ENCODE measurements at regions not wholly inside any gene's neighbourhood (a gene's known extent, or its start where the extent isn't known, plus 50 kb on each side); places are given as distances from the start of the nearest gene placed in this dataset.

DNA sequence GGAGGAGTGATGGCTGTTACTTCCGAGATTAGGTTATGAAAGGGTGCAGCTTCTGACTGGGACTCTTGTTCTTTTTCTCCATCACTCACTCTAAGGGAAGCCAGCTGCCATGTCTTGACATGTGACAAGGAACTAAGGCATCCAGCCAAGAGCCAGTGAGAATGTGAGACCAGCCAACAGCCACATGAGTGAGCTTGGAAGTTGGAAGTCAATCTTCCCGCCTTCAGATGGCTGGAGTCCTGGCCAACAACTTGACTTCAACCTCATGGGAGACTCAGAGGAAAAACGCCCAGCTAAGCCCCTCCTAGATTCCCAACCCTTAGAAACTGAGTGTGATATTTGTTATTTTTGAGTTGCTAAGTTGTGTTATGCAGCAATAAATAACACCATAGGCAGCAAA lies 201.1 kb downstream of the SNX18 start:
- no peak overlapping the region for H3K9ac ChIP-seq (ENCODE audit: low read length)
- H3K4me3 ChIP-seq (ENCODE audit: low read depth in 1 of 2, low read length in 2 of 2): no peak overlapping the region
- no peaks in the 10 kb centered on the region for H3K36me3 ChIP-seq (ENCODE audit: insufficient read depth, low read length)
- no peaks in the 10 kb centered on the region for H3K9me3 ChIP-seq (ENCODE audit: low read length)
- peaks cover 24% of the 10 kb centered on the region for H3K4me1 ChIP-seq (ENCODE audit: insufficient read depth, low read length)
- H3K27ac ChIP-seq (ENCODE audit: low read depth, low read length): no peak overlapping the region
- H3K27me3 ChIP-seq (ENCODE audit: control insufficient read depth in 1 of 2, insufficient read depth in 2 of 2, low read length in 2 of 2): no peaks in the 10 kb centered on the region

DNA sequence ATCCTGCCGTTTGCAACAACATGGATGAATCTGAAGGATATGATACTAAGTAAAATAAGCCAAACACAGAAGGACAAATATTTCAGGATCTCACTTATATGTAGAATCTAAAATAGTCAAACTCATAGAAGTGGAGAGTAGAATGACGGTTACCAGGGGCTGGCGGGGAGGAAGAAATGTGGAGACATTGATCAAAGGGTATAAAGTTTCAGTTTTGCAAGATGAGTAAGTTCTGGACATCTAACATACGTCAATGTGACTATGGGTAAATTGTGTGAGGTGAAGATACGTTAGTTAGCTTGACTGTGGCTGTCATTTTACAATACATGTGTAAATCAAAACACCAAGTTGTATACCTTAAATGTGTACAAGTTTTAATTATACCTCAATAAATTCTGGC lies 200.3 kb downstream of the SNX18 start:
- H3K27ac ChIP-seq (ENCODE audit: low read depth, low read length): no peak overlapping the region
- no peak overlapping the region for H3K4me3 ChIP-seq (ENCODE audit: low read depth in 1 of 2, low read length in 2 of 2)
- H3K9me3 ChIP-seq (ENCODE audit: low read length): no peaks in the 10 kb centered on the region
- no peaks in the 10 kb centered on the region for H3K27me3 ChIP-seq (ENCODE audit: control insufficient read depth in 1 of 2, insufficient read depth in 2 of 2, low read length in 2 of 2)
- no peaks in the 10 kb centered on the region for H3K36me3 ChIP-seq (ENCODE audit: insufficient read depth, low read length)
- H3K9ac ChIP-seq (ENCODE audit: low read length): no peak overlapping the region
- peaks cover 24% of the 10 kb centered on the region for H3K4me1 ChIP-seq (ENCODE audit: insufficient read depth, low read length)

DNA sequence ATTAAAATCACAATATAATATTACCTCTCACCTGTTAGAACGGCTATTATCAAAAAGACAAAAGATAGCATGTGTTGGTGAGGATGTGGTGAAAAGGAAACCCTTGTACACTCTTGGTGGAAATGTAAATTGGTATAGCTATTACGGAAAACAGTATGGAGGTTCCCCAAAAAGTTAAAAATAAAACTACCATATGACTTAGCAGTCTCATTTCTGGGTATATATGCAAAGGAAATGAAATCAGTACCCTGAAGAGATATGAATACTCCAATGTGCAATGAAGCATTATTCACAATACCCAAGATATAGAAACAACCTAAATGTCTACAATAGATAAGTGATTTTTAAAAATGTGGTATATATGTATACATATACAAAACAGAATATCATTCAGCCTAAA lies 199.9 kb downstream of the SNX18 start:
- Histone ChIP-seq H3K9ac (ENCODE audit: low read length) (no peak overlapping the region), H3K9me3 (ENCODE audit: low read length) (no peaks in the 10 kb centered on the region), H3K4me3 (ENCODE audit: low read depth in 1 of 2, low read length in 2 of 2) (no peak overlapping the region), H3K4me1 (ENCODE audit: insufficient read depth, low read length) (peaks cover 24% of the 10 kb centered on the region), H3K36me3 (ENCODE audit: insufficient read depth, low read length) (no peaks in the 10 kb centered on the region), H3K27ac (ENCODE audit: low read depth, low read length) (no peak overlapping the region), H3K27me3 (ENCODE audit: control insufficient read depth in 1 of 2, insufficient read depth in 2 of 2, low read length in 2 of 2) (no peaks in the 10 kb centered on the region)

DNA sequence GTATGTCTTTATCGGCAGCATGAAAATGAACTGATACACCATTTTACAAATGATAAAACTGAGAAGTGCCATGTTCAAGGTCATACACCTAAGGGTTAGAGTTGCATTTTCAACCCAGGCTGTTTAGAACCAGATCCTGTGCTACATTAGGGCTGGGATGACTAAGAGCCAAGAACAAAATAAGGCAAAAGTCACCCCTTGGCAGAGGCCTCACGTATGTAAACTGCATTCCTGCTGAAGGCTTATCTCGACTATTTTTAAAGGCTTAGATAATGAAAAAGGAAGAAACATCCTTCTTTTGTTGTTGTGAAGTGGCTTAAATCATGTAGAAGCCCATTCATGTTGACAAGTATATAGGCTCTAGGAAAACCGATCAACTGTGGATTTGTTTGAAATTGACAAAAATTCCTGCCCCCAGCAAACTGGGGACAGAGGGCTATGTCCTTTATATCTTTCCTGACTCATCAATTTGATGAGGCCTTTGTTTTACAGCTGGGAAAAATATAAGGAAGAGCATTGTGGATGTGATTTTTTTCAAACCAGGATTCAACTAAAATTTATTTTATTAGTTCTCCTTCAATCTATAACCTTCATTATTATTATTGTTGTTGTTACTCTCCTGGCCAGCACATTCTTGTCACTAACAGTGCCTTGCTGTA lies 196.5 kb downstream of the SNX18 start:
- no peak overlapping the region for H3K27ac ChIP-seq (ENCODE audit: low read depth, low read length)
- H3K9me3 ChIP-seq (ENCODE audit: low read length): no peaks in the 10 kb centered on the region
- no peak overlapping the region for H3K9ac ChIP-seq (ENCODE audit: low read length)
- no peak overlapping the region for H3K4me3 ChIP-seq (ENCODE audit: low read depth in 1 of 2, low read length in 2 of 2)
- no peaks in the 10 kb centered on the region for H3K36me3 ChIP-seq (ENCODE audit: insufficient read depth, low read length)
- H3K4me1 ChIP-seq (ENCODE audit: insufficient read depth, low read length): no peaks in the 10 kb centered on the region
- H3K27me3 ChIP-seq (ENCODE audit: control insufficient read depth in 1 of 2, insufficient read depth in 2 of 2, low read length in 2 of 2): no peaks in the 10 kb centered on the region

DNA sequence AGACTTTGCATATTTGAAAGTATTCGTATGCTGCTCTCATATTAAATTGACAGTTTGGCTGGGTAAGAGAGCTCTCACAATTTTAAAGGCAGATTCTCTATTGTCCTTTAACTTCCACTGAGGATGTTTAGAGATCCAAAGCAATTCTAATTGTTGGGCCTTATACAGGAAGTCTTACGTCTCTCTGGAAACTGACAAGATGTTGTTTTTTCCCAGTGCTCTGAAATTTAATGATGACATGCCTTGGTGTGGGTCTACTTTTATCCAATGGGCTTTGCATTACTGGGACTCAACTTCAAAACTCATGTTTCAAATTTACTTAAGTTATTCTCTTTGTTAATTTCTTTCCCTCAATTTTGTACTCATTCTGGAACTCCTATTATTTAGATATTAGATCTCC lies 191.5 kb downstream of the SNX18 start:
- no peak overlapping the region for H3K9ac ChIP-seq (ENCODE audit: low read length)
- H3K4me3 ChIP-seq (ENCODE audit: low read depth in 1 of 2, low read length in 2 of 2): no peak overlapping the region
- H3K4me1 ChIP-seq (ENCODE audit: insufficient read depth, low read length): no peaks in the 10 kb centered on the region
- no peaks in the 10 kb centered on the region for H3K36me3 ChIP-seq (ENCODE audit: insufficient read depth, low read length)
- no peaks in the 10 kb centered on the region for H3K9me3 ChIP-seq (ENCODE audit: low read length)
- no peaks in the 10 kb centered on the region for H3K27me3 ChIP-seq (ENCODE audit: control insufficient read depth in 1 of 2, insufficient read depth in 2 of 2, low read length in 2 of 2)
- H3K27ac ChIP-seq (ENCODE audit: low read depth, low read length): no peak overlapping the region

DNA sequence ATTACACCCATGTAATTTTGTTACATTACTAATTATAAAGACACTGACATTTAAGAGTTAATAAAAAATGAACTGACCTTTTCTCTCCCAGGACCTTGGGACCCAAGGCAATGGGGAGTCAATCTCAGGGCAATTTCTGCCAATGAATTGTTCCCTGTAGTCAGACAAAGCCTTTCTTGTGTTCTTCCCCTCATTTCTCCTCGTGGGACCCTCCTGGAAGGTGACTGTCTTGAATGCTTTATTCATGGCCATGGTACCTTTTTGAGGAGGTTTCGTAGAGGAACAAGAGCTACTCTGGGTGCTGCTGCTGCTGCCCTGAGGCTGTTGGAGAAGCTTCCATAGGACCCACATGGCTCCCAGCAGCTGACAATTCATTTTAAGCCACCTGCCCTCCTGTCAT lies 190.3 kb downstream of the SNX18 start:
- Histone ChIP-seq H3K4me3 (ENCODE audit: low read depth in 1 of 2, low read length in 2 of 2) (no peak overlapping the region), H3K27me3 (ENCODE audit: control insufficient read depth in 1 of 2, insufficient read depth in 2 of 2, low read length in 2 of 2) (no peaks in the 10 kb centered on the region), H3K9me3 (ENCODE audit: low read length) (no peaks in the 10 kb centered on the region), H3K9ac (ENCODE audit: low read length) (no peak overlapping the region), H3K4me1 (ENCODE audit: insufficient read depth, low read length) (peaks cover 9% of the 10 kb centered on the region), H3K36me3 (ENCODE audit: insufficient read depth, low read length) (no peaks in the 10 kb centered on the region), H3K27ac (ENCODE audit: low read depth, low read length) (no peak overlapping the region)

DNA sequence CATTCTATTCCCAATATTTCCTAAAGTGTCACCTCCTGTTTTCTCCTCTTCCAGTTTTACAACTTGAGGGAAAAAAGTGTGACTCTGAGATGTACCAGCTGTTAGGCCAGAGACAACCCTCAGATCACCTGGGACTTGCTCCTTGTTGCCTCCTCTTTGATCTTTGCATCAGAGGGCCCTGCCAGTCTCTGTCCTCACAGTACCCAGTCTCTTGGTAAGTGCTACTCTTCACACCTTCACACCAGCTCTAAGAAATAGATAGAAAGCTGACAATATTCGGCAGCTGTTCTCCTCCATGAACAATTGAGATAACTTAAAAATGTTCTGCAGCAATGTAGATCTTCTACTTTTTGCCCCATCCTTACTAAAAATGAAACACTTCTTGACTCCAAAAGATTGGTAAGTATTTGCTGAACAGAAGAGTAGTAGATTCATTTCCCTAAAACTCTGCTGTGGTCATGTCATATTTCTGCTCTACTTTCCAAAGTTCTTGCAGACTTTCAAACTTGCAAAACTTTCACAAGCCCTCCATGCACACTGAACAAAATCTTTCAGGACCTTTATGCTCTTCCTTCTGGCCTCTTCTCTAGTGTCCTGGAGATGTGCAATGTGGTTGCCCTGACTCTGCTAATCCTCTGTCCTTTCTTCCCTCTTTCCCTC lies 188.6 kb downstream of the SNX18 start:
- Histone ChIP-seq H3K9me3 (ENCODE audit: low read length) (no peaks in the 10 kb centered on the region), H3K4me1 (ENCODE audit: insufficient read depth, low read length) (peaks cover 17% of the 10 kb centered on the region), H3K36me3 (ENCODE audit: insufficient read depth, low read length) (no peaks in the 10 kb centered on the region), H3K27me3 (ENCODE audit: control insufficient read depth in 1 of 2, insufficient read depth in 2 of 2, low read length in 2 of 2) (no peaks in the 10 kb centered on the region), H3K4me3 (ENCODE audit: low read depth in 1 of 2, low read length in 2 of 2) (no peak overlapping the region), H3K27ac (ENCODE audit: low read depth, low read length) (no peak overlapping the region), H3K9ac (ENCODE audit: low read length) (no peak overlapping the region)

DNA sequence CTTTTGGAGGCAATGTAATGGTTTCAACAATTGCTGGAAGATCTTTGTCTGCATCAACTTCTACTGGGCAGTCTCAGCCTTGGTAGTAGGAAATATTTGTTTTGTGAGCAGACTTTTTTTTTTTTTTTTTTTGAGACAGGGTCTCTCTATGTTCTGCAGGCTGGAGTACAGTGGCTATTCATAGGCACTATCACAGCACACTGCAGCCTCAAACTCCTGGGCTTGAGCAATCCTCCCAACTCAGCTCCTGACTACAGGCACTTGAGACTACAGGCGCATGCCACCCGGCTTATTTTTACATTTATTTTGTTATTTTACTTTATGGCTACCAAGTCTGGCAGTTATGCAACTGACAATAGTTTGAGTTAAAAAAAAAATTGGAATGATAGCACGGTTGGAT lies 187.3 kb downstream of the SNX18 start:
- Histone ChIP-seq H3K36me3 (ENCODE audit: insufficient read depth, low read length) (no peaks in the 10 kb centered on the region), H3K4me3 (ENCODE audit: low read depth in 1 of 2, low read length in 2 of 2) (no peak overlapping the region), H3K4me1 (ENCODE audit: insufficient read depth, low read length) (peaks cover 17% of the 10 kb centered on the region), H3K9me3 (ENCODE audit: low read length) (no peaks in the 10 kb centered on the region), H3K27me3 (ENCODE audit: control insufficient read depth in 1 of 2, insufficient read depth in 2 of 2, low read length in 2 of 2) (no peaks in the 10 kb centered on the region), H3K27ac (ENCODE audit: low read depth, low read length) (no peak overlapping the region), H3K9ac (ENCODE audit: low read length) (no peak overlapping the region)

DNA sequence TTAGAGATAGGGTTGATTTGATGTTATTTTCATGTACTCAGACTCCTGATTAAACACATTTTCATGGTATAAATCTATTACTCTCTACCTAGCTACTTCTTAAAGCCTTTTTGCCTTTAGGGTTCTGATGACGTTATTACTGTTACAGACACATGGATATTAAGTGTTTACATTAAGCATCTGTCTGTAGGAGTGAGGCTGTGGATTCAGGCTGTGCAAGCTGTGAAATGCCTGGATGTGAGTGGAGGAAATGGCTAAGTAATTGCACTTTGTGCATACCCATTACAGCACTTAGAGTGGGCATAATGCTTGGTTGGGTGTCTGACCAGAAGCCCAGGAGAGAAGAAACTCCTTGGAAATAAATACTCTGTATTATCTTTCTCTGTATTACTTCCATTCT lies 186.8 kb downstream of the SNX18 start:
- H3K4me1 ChIP-seq (ENCODE audit: insufficient read depth, low read length): peaks cover 17% of the 10 kb centered on the region
- H3K9ac ChIP-seq (ENCODE audit: low read length): no peak overlapping the region
- no peaks in the 10 kb centered on the region for H3K27me3 ChIP-seq (ENCODE audit: control insufficient read depth in 1 of 2, insufficient read depth in 2 of 2, low read length in 2 of 2)
- no peaks in the 10 kb centered on the region for H3K9me3 ChIP-seq (ENCODE audit: low read length)
- H3K4me3 ChIP-seq (ENCODE audit: low read depth in 1 of 2, low read length in 2 of 2): no peak overlapping the region
- no peaks in the 10 kb centered on the region for H3K36me3 ChIP-seq (ENCODE audit: insufficient read depth, low read length)
- H3K27ac ChIP-seq (ENCODE audit: low read depth, low read length): no peak overlapping the region

DNA sequence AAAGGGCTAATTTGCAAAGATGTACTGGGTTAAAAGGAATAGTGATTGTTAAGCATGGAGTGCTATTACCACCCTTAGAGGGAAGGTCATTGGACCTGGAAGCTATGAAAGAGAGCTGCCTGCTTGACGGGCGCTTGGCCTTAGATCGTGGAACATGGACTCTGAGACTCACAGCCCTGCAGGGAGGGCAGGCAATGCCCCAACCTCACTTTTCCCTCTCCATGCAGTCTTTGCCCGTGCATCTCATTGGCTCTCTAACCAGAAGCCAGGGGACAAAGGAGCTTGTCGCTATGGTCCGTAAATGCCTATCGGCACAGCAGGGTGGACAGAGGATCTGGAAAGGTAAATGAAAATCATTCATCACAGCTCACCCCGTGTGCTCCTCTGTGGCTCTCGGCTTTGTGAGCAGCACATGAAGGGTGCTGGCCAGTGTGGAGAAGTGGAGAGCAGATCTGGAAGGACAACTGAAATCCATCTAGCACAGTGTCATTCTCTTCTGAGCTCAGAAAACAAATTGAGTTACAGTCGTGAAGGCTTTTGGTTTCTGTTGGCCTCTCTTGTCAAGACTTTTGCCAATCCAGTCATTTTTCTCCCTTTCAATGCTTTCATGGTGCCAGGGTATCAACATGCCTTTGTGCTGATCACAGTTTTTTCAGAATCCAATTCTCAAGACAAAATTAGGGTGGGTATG lies 186.2 kb downstream of the SNX18 start:
- Histone ChIP-seq H3K4me3 (ENCODE audit: low read depth in 1 of 2, low read length in 2 of 2) (no peak overlapping the region), H3K27ac (ENCODE audit: low read depth, low read length) (peak overlapping the region; percentile 12), H3K4me1 (ENCODE audit: insufficient read depth, low read length) (peaks cover 17% of the 10 kb centered on the region), H3K36me3 (ENCODE audit: insufficient read depth, low read length) (no peaks in the 10 kb centered on the region), H3K9me3 (ENCODE audit: low read length) (no peaks in the 10 kb centered on the region), H3K9ac (ENCODE audit: low read length) (no peak overlapping the region), H3K27me3 (ENCODE audit: control insufficient read depth in 1 of 2, insufficient read depth in 2 of 2, low read length in 2 of 2) (no peaks in the 10 kb centered on the region)

DNA sequence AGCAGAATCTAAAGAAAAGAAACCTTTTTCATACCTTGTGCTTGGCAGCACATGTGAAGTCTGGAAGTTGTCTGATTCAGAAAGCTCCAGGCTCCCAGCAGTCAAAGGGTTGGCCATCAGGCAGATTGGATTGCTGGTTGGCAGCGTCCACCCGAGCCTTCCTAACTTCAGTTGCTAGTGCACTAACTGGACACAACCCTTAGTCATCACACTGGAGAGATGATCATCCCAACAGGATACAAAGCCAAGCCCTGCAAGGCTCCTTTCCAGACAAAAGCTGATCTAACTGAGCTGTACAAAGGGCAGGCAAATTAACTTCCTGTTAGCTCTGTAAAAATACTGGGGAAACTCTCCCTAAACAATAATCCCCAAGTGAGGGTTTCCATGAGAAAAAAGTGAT lies 185.6 kb downstream of the SNX18 start:
- H3K4me3 ChIP-seq (ENCODE audit: low read depth in 1 of 2, low read length in 2 of 2): no peak overlapping the region
- no peaks in the 10 kb centered on the region for H3K27me3 ChIP-seq (ENCODE audit: control insufficient read depth in 1 of 2, insufficient read depth in 2 of 2, low read length in 2 of 2)
- no peak overlapping the region for H3K9ac ChIP-seq (ENCODE audit: low read length)
- H3K9me3 ChIP-seq (ENCODE audit: low read length): no peaks in the 10 kb centered on the region
- no peak overlapping the region for H3K27ac ChIP-seq (ENCODE audit: low read depth, low read length)
- peaks cover 17% of the 10 kb centered on the region for H3K4me1 ChIP-seq (ENCODE audit: insufficient read depth, low read length)
- no peaks in the 10 kb centered on the region for H3K36me3 ChIP-seq (ENCODE audit: insufficient read depth, low read length)

All from muscle layer of colon (tissue), 2 donors.